HepG2 (cell line): ENCODE measurements at regions not wholly inside any gene's neighbourhood (a gene's known extent, or its start where the extent isn't known, plus 50 kb on each side); places are given as distances from the start of the nearest gene placed in this dataset.

Source experiments
- ATAC-seq: fragments of 200-7000 bp; cut with Tn5 transposase; 3 replicates; pipeline ENCODE4 v1.9.1; 2020; ENCODE audit warnings: mild to moderate bottlenecking, moderate library complexity
- BruUV-seq: library from RNA; stranded (reverse); fragments of 400-500 nt; replicated peaks from 2 replicates; lab custom pipeline; 2021; lab: Mats Ljungman, UMichigan
- CTCF ChIA-PET: fragments of 300-600 bp; formaldehyde crosslinking; extraction: SDS; loops from one replicate; lab custom pipeline; 2021; ENCODE audit warnings: low total read pairs, inconsistent platforms, low intra/inter-chr PET ratio; lab: Yijun Ruan, JAX
- POLR2A ChIA-PET: fragments of 350-600 bp; sonication (Branson Sonifier 250); formaldehyde crosslinking; loops from one replicate; lab custom pipeline; 2020; ENCODE audit warnings: antibody characterized with exemption, inconsistent platforms; lab: Yijun Ruan, JAX
- DNase-seq: peaks from one replicate; pipeline ENCODE4 v3.0.0-alpha.2; 2015; ENCODE audit warnings: low spot score
- FAIRE-seq: peaks from 3 replicates; lab custom pipeline; 2011; peaks lifted over from hg19 to GRCh38; lab: Jason Lieb, UNC
- H2AFZ ChIP-seq: one replicate; pipeline ENCODE4 v1.6.1; 2011; ENCODE audit warnings: low read length, inconsistent platforms
- H3K27ac ChIP-seq: fragments of 300-600 bp; 3 replicates; pipeline ENCODE4 v1.8.0; 2011; ENCODE audit warnings: mixed run types, mild to moderate bottlenecking, mixed read lengths, low read length, inconsistent platforms; ENCODE audit not compliant: insufficient read depth; ENCODE audit errors: extremely low read length
- H3K27me3 ChIP-seq, 2 experiments: fragments of 200-600 bp in 1 of 2; 2 replicates in 1 of 2; 3 replicates in 1 of 2; pipeline versions ENCODE4 v1.6.0 to v1.8.0; 2011; ENCODE audit warnings: low read length in 2 of 2, mild to moderate bottlenecking in 2 of 2, moderate library complexity in 2 of 2, inconsistent platforms in 1 of 2; ENCODE audit not compliant: insufficient read depth in 2 of 2, control insufficient read depth in 1 of 2
- H3K36me3 ChIP-seq, 2 experiments: fragments of 200-600 bp in 1 of 2; replicated peaks in 1 of 2; 2 replicates in 1 of 2; 3 replicates in 1 of 2; pipeline versions ENCODE4 v1.5.1 to v1.8.0; 2011; ENCODE audit warnings: low read length in 2 of 2, inconsistent platforms in 1 of 2; ENCODE audit not compliant: insufficient read depth in 2 of 2, control insufficient read depth in 1 of 2
- H3K4me1 ChIP-seq: 2 replicates; pipeline ENCODE4 v1.5.1; 2012; ENCODE audit warnings: low read length, inconsistent platforms; ENCODE audit not compliant: insufficient read depth
- H3K4me2 ChIP-seq: 2 replicates; pipeline ENCODE4 v1.6.0; 2011; ENCODE audit warnings: low read depth, low read length, inconsistent platforms
- H3K4me3 ChIP-seq, 3 experiments: fragments of 200-600 bp in 1 of 3; sonication (generic), shearing (Covaris generic) in 1 of 3; replicated peaks in 1 of 3; 2 replicates each; pipeline ENCODE4 v1.5.1; 2011 to 2016; ENCODE audit warnings: low read length in 3 of 3, inconsistent platforms in 2 of 3, low read depth in 2 of 3, mild to moderate bottlenecking in 2 of 3, control low read depth in 1 of 3, mixed read lengths in 1 of 3; ENCODE audit not compliant: insufficient read depth in 1 of 3
- H3K79me2 ChIP-seq: one replicate; pipeline ENCODE4 v1.6.1; 2011; ENCODE audit warnings: low read length, inconsistent platforms; ENCODE audit not compliant: insufficient read depth
- H3K9ac ChIP-seq: 2 replicates; pipeline ENCODE4 v1.6.0; 2011; ENCODE audit warnings: mild to moderate bottlenecking, low read depth, low read length, inconsistent platforms; ENCODE audit not compliant: insufficient read depth
- H3K9me3 ChIP-seq: 2 replicates; pipeline ENCODE4 v1.5.1; 2012; ENCODE audit warnings: mild to moderate bottlenecking, low read length
- H4K20me1 ChIP-seq: 2 replicates; pipeline ENCODE4 v1.6.0; 2011; ENCODE audit warnings: inconsistent platforms, mild to moderate bottlenecking, low read length, moderate library complexity; ENCODE audit not compliant: insufficient read depth
- DPF2 ChIP-seq: sonication (generic); formaldehyde crosslinking; IDR thresholded peaks from 2 replicates; pipeline ENCODE4 v1.4.0; 2020; ENCODE audit warnings: mild to moderate bottlenecking, low read depth, missing genetic modification reagents, borderline replicate concordance
- EHMT2 ChIP-seq: fragments of 200-600 bp; sonication (generic); IDR thresholded peaks from 2 replicates; pipeline ENCODE4 v1.7.0; 2017; ENCODE audit warnings: antibody characterized with exemption, low read depth, low read length, borderline replicate concordance
- HNF4A ChIP-seq: sonication (generic); formaldehyde crosslinking; IDR thresholded peaks from 2 replicates; pipeline ENCODE4 v1.4.0; 2020; ENCODE audit warnings: missing genetic modification reagents
- HNRNPL ChIP-seq: fragments of 200-400 bp; formaldehyde crosslinking; IDR thresholded peaks from 2 replicates; pipeline ENCODE4 v1.6.1; 2017; ENCODE audit warnings: mild to moderate bottlenecking, low read depth, low read length
- HOXD1 ChIP-seq: sonication (generic); formaldehyde crosslinking; IDR thresholded peaks from 2 replicates; pipeline ENCODE4 v1.5.0; 2020; ENCODE audit warnings: missing genetic modification reagents
- MIXL1 ChIP-seq: IDR thresholded peaks from 2 replicates; pipeline ENCODE4 v1.6.1; 2016
- NR2F2 ChIP-seq: IDR thresholded peaks from 2 replicates; pipeline ENCODE4 v1.6.1; 2012; ENCODE audit warnings: low read depth, inconsistent platforms, borderline replicate concordance
- SOX13 ChIP-seq, 3 experiments: fragments of 450-650 bp in 1 of 3; sonication (generic) in 1 of 3; formaldehyde crosslinking in 1 of 3; IDR thresholded peaks in 2 of 3; conservative IDR thresholded peaks in 1 of 3; 2 replicates each; pipeline versions ENCODE4 v1.5.0 to v1.6.1; 2016 to 2020; ENCODE audit warnings: antibody characterized with exemption in 1 of 3, mild to moderate bottlenecking in 1 of 3, missing compliant biosample characterization in 1 of 3, missing genetic modification reagents in 1 of 3, moderate library complexity in 1 of 3
- TAF1 ChIP-seq: sonication (generic); formaldehyde crosslinking; IDR thresholded peaks from 2 replicates; pipeline ENCODE4 v1.4.0; 2020; ENCODE audit warnings: missing genetic modification reagents
- ZNF652 ChIP-seq: IDR thresholded peaks from 2 replicates; pipeline ENCODE4 v1.6.1; 2016; ENCODE audit warnings: low read depth, borderline replicate concordance
- ZNF768 ChIP-seq: sonication (generic); formaldehyde crosslinking; IDR thresholded peaks from 2 replicates; pipeline ENCODE4 v1.4.0; 2020; ENCODE audit warnings: missing genetic modification reagents
- in situ Hi-C: cut with HindIII; loops from 2 replicates; pipeline ENCODE4 v1.10.0; 2017; ENCODE audit warnings: low pct_unique_long_range_greater_than_20kb; ENCODE audit not compliant: extremely low pct_ligation_motif_present
- intact Hi-C: fragments of 100-400 bp; cut with micrococcal nuclease; formaldehyde crosslinking; loops from one replicate; pipeline ENCODE4 v1.10.0; 2022; ENCODE audit not compliant: unreplicated experiment
- TF ChIP-seq, protein P1 (sequence below): sonication (generic); formaldehyde crosslinking; IDR thresholded peaks from 2 replicates; pipeline ENCODE4 v1.5.0; 2020; ENCODE audit warnings: missing genetic modification reagents
- TF ChIP-seq, protein P2 (sequence below): sonication (generic); formaldehyde crosslinking; IDR thresholded peaks from 2 replicates; pipeline ENCODE4 v1.4.0; 2020; ENCODE audit warnings: missing genetic modification reagents
- TF ChIP-seq, protein P3 (sequence below): sonication (generic); formaldehyde crosslinking; IDR thresholded peaks from 2 replicates; pipeline ENCODE4 v1.8.1; 2023; ENCODE audit warnings: mild to moderate bottlenecking, missing genetic modification reagents

DNA sequence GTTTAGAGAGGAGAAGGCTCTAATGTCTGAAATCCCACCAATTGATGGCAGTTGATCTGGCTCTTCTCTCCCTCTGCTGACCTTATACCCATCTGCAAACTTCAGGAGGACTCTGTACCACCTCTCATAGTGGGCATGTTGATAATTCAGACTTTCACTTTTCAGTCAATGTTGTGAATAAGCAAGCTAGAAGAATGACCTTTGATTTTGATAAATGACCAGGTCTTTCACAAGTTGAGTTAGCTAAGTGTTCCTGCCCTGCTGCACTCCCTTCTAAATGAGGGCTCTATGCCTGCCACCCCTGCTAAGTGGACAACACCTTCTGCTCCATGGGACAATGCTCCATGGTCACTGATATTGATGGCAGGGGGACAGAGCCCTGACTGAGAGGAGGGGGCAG lies 74.7 kb downstream of the SPRY4 start:
- intact Hi-C loops (no loop called here), in situ Hi-C loops (no loop called here)
- no TSS peak for BruUV-seq
- H3K27ac ChIP-seq, result no peak overlapping the region
- DNase-seq (peak; percentile 38), FAIRE-seq (peak; percentile 46), ATAC-seq (peak; percentile 65)
- no peaks in the 10 kb centered on the region for H3K79me2 ChIP-seq
- ChIA-PET POLR2A (no interaction called here), CTCF (no interaction called here)
- H2AFZ ChIP-seq, result no peak overlapping the region
- peaks cover 34% of the 10 kb centered on the region for H3K4me1 ChIP-seq
- no peak overlapping the region for H3K4me3 ChIP-seq
- no peaks in the 10 kb centered on the region for H3K9me3 ChIP-seq
- no peak overlapping the region for H3K9ac ChIP-seq
- no peaks in the 10 kb centered on the region for H4K20me1 ChIP-seq
- H3K27me3 ChIP-seq, result peaks cover 0 to 3% of the 10 kb centered on the region in 2 experiments; a peak in 2 of 5 replicates
- H3K36me3 ChIP-seq, result no peaks in the 10 kb centered on the region
- no peak overlapping the region for H3K4me2 ChIP-seq
- TF ChIP-seq, protein P1, sequence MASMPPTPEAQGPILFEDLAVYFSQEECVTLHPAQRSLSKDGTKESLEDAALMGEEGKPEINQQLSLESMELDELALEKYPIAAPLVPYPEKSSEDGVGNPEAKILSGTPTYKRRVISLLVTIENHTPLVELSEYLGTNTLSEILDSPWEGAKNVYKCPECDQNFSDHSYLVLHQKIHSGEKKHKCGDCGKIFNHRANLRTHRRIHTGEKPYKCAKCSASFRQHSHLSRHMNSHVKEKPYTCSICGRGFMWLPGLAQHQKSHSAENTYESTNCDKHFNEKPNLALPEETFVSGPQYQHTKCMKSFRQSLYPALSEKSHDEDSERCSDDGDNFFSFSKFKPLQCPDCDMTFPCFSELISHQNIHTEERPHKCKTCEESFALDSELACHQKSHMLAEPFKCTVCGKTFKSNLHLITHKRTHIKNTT (CRISPR knock-in tag), result no peak
- TF ChIP-seq NR2F2, result no peak
- TF ChIP-seq, protein P2, sequence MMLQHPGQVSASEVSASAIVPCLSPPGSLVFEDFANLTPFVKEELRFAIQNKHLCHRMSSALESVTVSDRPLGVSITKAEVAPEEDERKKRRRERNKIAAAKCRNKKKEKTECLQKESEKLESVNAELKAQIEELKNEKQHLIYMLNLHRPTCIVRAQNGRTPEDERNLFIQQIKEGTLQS, result no peak
- TF ChIP-seq HOXD1 (CRISPR knock-in tag), result no peak
- 0 out of 2 replicates have a peak, but pooled peaks have one; percentile 10 for TF ChIP-seq DPF2 (CRISPR knock-in tag)
- no peak for TF ChIP-seq TAF1 (CRISPR knock-in tag)
- no peak for TF ChIP-seq HNRNPL
- TF ChIP-seq MIXL1 (CRISPR knock-in tag), result no peak
- TF ChIP-seq SOX13 (IDR thresholded peaks at IDR 0.05), result no peak
- TF ChIP-seq SOX13 (CRISPR knock-in tag; conservative IDR thresholded peaks at IDR 0.05 in 1 of 2, IDR thresholded peaks at IDR 0.05 in 1 of 2), result no peak
- TF ChIP-seq, protein P3, sequence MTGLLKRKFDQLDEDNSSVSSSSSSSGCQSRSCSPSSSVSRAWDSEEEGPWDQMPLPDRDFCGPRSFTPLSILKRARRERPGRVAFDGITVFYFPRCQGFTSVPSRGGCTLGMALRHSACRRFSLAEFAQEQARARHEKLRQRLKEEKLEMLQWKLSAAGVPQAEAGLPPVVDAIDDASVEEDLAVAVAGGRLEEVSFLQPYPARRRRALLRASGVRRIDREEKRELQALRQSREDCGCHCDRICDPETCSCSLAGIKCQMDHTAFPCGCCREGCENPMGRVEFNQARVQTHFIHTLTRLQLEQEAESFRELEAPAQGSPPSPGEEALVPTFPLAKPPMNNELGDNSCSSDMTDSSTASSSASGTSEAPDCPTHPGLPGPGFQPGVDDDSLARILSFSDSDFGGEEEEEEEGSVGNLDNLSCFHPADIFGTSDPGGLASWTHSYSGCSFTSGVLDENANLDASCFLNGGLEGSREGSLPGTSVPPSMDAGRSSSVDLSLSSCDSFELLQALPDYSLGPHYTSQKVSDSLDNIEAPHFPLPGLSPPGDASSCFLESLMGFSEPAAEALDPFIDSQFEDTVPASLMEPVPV, result no peak
- no peak for TF ChIP-seq ZNF652 (CRISPR knock-in tag)
- TF ChIP-seq HNF4A (CRISPR knock-in tag), result peak; percentile 40; the same call in 1 of the 2 replicates
- 0 out of 2 replicates have a peak, but pooled peaks have one; percentile 20 for TF ChIP-seq EHMT2
- TF ChIP-seq ZNF768 (CRISPR knock-in tag), result no peak
